ENCODE measurements at regions not wholly inside any gene's neighbourhood (a gene's known extent, or its start where the extent isn't known, plus 50 kb on each side); places are given as distances from the start of the nearest gene placed in this dataset.

DNA sequence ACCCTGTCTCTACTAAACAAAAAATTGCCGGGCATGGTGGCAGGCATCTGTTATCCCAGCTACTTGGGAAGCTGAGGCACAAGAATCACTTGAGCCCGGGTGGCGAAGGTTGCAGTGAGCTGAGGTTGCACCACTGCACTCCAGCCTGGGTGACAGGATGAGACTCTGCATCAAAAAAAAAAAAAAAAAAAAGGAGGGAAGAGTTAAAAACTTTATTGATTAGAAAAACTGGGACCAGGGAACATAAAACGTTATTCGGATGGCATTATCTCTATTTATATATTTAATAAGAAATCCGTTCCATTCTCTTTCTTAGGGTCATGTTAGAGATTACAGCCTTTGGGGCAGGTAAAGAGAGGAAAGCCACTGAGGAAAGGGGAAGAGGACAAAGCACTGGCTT is 197.5 kb downstream of the BCR start:
- DNase-seq = no peak

DNA sequence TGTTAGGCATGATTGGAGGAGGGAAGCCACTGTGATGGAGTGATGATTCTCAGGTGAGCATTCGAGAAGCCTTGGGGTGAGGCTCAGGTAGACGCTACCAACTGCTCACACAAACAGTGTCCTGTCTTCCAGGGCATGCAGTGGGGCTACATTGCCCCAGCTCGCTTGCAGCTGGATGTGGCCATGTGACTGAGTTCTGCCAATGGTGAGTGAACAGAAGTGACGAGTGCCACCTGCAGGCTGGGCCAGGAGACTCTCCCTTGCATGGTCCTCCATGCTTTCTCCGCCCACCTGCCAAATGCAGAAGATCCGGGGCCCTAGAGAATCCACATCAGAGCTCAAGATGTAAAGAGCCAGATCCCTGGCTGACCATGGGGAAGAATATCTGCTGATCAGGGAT is 195.9 kb downstream of the BCR start:
- no peak for DNase-seq

DNA sequence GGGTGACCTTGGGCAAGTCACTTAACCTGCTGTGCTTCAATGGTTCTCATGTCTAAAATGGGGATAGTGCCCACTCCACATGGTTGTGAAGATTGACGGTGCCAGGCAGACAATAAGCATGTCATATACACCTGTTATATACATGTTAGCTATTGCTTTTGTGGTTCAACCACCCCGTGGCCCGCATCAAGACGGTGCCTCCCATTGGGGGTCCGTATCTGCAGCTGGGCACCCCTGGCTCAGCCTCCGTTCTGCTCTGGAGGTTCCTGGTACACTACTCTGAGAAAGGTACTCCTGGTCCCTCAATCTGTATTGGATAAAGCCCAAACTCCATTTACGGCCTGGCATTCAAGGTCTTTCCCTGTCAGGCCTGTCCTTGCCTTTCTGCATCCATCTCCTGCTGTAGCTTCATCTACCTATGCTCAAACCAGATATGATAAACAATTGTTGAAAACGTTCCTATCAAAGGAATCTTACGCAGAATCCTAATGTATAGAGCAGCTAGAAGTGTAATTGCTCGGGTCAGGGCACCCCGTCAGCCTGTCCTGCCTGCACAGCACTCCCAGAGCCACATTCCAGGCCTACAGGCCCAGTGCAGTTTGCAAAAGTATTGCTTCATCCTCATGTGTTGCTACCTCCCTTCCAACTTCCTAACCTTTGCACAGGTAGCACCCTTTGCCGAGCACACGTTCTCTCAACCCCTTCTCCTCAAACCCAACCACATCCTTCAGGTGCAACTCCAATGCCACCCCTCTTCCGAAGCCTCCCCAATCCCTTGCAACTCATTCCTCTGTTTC is 194.9 kb downstream of the BCR start:
- no peak for DNase-seq

DNA sequence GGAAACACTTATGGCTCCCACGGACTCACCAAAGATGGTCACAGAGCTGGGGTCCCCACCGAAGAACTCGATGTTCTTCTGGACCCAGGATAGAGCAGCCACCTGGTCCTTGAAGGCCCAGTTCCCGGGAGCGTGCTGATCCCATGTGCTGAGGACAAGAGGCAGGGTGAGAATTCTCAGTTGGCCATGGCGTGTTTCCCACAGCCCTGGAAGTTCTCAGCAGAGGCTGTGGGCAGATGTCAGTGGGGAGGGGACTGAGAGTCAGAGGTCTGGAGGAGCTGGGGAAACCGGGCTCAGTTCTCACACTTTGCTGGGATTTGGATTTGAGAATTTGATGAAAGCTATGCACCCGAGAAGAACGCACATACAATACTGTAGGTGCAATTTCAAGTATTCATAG is 193.3 kb downstream of the BCR start:
- DNase-seq = no peak

DNA sequence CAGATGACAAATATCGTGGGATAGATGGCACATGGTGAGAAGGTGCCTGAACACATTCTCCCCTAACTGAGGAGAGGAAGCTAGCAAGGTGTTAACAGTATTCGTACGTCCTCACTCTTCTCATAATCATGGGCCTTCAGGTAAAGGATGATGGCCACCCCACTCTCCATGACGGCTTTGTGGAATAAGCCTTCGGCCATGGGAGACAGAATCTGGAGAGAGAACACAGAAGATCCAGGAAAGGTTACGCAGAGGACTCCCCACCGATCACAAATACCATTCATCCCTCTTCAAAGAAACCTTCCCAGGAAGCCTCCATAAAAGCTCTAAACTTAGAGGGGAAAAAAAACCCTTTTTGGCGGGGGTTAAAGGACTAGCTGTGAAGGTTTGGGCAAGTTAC is 189.9 kb downstream of the BCR start:
- no peak for DNase-seq

DNA sequence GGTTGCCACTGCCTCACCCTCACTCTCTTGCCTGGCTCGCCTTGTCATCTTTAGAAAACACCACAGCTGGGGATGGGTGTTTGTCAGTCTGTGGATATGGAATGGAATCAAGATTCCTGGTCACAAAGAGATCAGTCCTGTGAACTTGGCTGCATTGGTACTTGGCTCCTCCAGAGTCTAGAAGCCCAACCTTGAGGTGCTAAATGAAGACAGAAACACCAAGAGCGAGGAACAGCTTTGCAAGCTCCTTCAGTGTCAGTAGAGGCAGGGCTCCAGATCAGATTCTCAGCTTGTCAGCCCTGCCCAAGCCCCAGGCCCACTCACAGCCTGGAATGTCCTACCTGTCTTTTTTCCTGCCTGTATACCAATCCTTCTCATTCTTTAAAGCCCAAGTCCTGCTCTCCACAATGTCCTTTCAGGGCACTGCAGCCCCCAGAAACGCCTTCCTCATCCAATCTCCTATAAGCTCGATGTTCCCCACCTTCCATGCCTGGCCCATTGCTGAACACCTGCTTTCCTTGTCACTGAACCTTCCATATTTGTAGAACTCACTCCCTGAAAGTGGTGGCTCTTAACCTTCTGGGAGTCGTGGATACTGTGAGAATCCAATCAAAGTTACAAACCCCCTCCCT is 188.9 kb downstream of the BCR start:
- no peak for DNase-seq
